Right atrium auricular region (tissue), 2 donors: ENCODE measurements at regions not wholly inside any gene's neighbourhood (a gene's known extent, or its start where the extent isn't known, plus 50 kb on each side); places are given as distances from the start of the nearest gene placed in this dataset.

Source experiments
- DNase-seq: peaks from one replicate; pipeline ENCODE4 v3.0.0-alpha.2; 2019; ENCODE audit warnings: low spot score
- H3K27ac ChIP-seq, 2 donors: fragments of 200-600 bp; sonication (generic); 1 replicate in 1 of 2; 2 replicates in 1 of 2; pipeline ENCODE4 v1.5.1; 2016 to 2019
- H3K27me3 ChIP-seq, 2 donors: fragments of 200-600 bp; sonication (generic); one replicate each; pipeline versions ENCODE4 v1.5.1 to v1.6.0; 2017 to 2019
- H3K36me3 ChIP-seq: fragments of 200-600 bp; sonication (generic); one replicate; pipeline ENCODE4 v1.5.1; 2016
- H3K4me1 ChIP-seq, 2 donors: fragments of 200-600 bp; sonication (generic); one replicate each; pipeline versions ENCODE4 v1.5.1 to v1.6.0; 2017 to 2019
- H3K4me3 ChIP-seq, 2 donors: fragments of 200-600 bp; sonication (generic); 1 replicate in 1 of 2; 2 replicates in 1 of 2; pipeline ENCODE4 v1.5.1; 2017 to 2019; ENCODE audit warnings: mild to moderate bottlenecking in 1 of 2, moderate library complexity in 1 of 2
- H3K9me3 ChIP-seq, 2 donors: fragments of 200-600 bp; sonication (generic); one replicate each; pipeline ENCODE4 v1.5.1; 2019
- CTCF ChIP-seq, 2 donors: fragments of 200-600 bp; sonication (generic); IDR thresholded peaks; one replicate each; pipeline ENCODE4 v1.5.1; 2019; ENCODE audit warnings: antibody characterized with exemption in 2 of 2

- TF ChIP-seq CTCF (IDR thresholded peaks at IDR 0.05), result no peak
- peak overlapping the region in 1 of 2 donors; percentile 34 for H3K27ac ChIP-seq
- H3K9me3 ChIP-seq, result no peaks in the 10 kb centered on the region
- no peaks in the 10 kb centered on the region for H3K4me1 ChIP-seq
- H3K4me3 ChIP-seq, result no peak overlapping the region
- DNase-seq, result no peak
- H3K36me3 ChIP-seq, result no peaks in the 10 kb centered on the region
- no peaks in the 10 kb centered on the region for H3K27me3 ChIP-seq
These were observed 97.0 kb upstream of the TARS1 start for GRCh38 chr5:33343676-33344327.

GRCh38 chr5:33346534-33346933, 94.2 kb upstream of the TARS1 start:
- H3K9me3 ChIP-seq, result peaks cover 0 to 4% of the 10 kb centered on the region in 2 donors
- no peaks in the 10 kb centered on the region for H3K27me3 ChIP-seq
- DNase-seq, result no peak
- no peaks in the 10 kb centered on the region for H3K36me3 ChIP-seq
- H3K4me1 ChIP-seq, result no peaks in the 10 kb centered on the region
- H3K27ac ChIP-seq, result no peak overlapping the region
- no peak overlapping the region for H3K4me3 ChIP-seq
- TF ChIP-seq CTCF (IDR thresholded peaks at IDR 0.05), result no peak

- no peak for DNase-seq
- Histone ChIP-seq H3K4me1 (peaks cover 0 to 7% of the 10 kb centered on the region in 2 donors), H3K36me3 (no peaks in the 10 kb centered on the region), H3K27ac (no peak overlapping the region), H3K9me3 (no peaks in the 10 kb centered on the region), H3K4me3 (no peak overlapping the region), H3K27me3 (no peaks in the 10 kb centered on the region)
- TF ChIP-seq CTCF (IDR thresholded peaks at IDR 0.05), result no peak
These were observed 79.0 kb upstream of the TARS1 start for GRCh38 chr5:33361781-33362180.

- Histone ChIP-seq H3K9me3 (no peaks in the 10 kb centered on the region), H3K4me1 (peaks cover 0 to 7% of the 10 kb centered on the region in 2 donors), H3K27me3 (no peaks in the 10 kb centered on the region), H3K4me3 (no peak overlapping the region), H3K36me3 (no peaks in the 10 kb centered on the region), H3K27ac (peak overlapping the region; percentile 26 to 46)
- no peak for TF ChIP-seq CTCF (IDR thresholded peaks at IDR 0.05)
- DNase-seq, result peak; percentile 85
These were observed 77.8 kb upstream of the TARS1 start for GRCh38 chr5:33362915-33363314.

GRCh38 chr5:33363537-33363936, 77.2 kb upstream of the TARS1 start:
- TF ChIP-seq CTCF (IDR thresholded peaks at IDR 0.05), result no peak
- Histone ChIP-seq H3K4me1 (peaks cover 0 to 7% of the 10 kb centered on the region in 2 donors), H3K36me3 (no peaks in the 10 kb centered on the region), H3K27me3 (no peaks in the 10 kb centered on the region), H3K27ac (peak overlapping the region in 1 of 2 donors; percentile 46), H3K4me3 (no peak overlapping the region), H3K9me3 (no peaks in the 10 kb centered on the region)
- DNase-seq, result no peak

GRCh38 chr5:33364406-33364805, 76.4 kb upstream of the TARS1 start:
- no peak for TF ChIP-seq CTCF (IDR thresholded peaks at IDR 0.05)
- Histone ChIP-seq H3K9me3 (no peaks in the 10 kb centered on the region), H3K4me3 (no peak overlapping the region), H3K27me3 (no peaks in the 10 kb centered on the region), H3K27ac (peak overlapping the region in 1 of 2 donors; percentile 46), H3K4me1 (peaks cover 0 to 7% of the 10 kb centered on the region in 2 donors), H3K36me3 (no peaks in the 10 kb centered on the region)
- DNase-seq, result no peak
